GM12864 (cell line): ENCODE measurements at regions not wholly inside any gene's neighbourhood (a gene's known extent, or its start where the extent isn't known, plus 50 kb on each side); places are given as distances from the start of the nearest gene placed in this dataset.

Source experiments
- DNase-seq: peaks from one replicate; pipeline ENCODE4 v3.0.0-alpha.2; 2011; ENCODE audit warnings: low read depth
- H3K4me3 ChIP-seq: 2 replicates; pipeline ENCODE4 v1.5.1; 2011; ENCODE audit warnings: mild to moderate bottlenecking, low read depth, low read length, control low read depth
- CTCF ChIP-seq: IDR thresholded peaks from 2 replicates; pipeline ENCODE4 v1.5.1; 2011; ENCODE audit warnings: low read depth, mild to moderate bottlenecking, moderate library complexity, low read length, control low read depth, inconsistent platforms; ENCODE audit errors: missing control alignments

- H3K4me3 ChIP-seq = no peak overlapping the region
- DNase-seq = no peak
- no peak for TF ChIP-seq CTCF
These were observed 321.5 kb downstream of the MAP2K4 start for GRCh38 chr17:12342161-12342560.

GRCh38 chr17:12342609-12343435, 322.1 kb downstream of the MAP2K4 start:
- no peak overlapping the region for H3K4me3 ChIP-seq
- DNase-seq = peak; percentile 8
- peak; percentile 81 for TF ChIP-seq CTCF

GRCh38 chr17:12348476-12348875, 317.2 kb upstream of the MYOCD start:
- no peak overlapping the region for H3K4me3 ChIP-seq
- TF ChIP-seq CTCF = no peak
- DNase-seq = no peak

- no peak for DNase-seq
- H3K4me3 ChIP-seq = no peak overlapping the region
- TF ChIP-seq CTCF = no peak
These were observed 316.4 kb upstream of the MYOCD start for GRCh38 chr17:12349297-12349696.

GRCh38 chr17:12352127-12352526, 313.6 kb upstream of the MYOCD start:
- no peak overlapping the region for H3K4me3 ChIP-seq
- no peak for DNase-seq
- TF ChIP-seq CTCF = no peak

GRCh38 chr17:12357600-12357999, 308.1 kb upstream of the MYOCD start:
- no peak overlapping the region for H3K4me3 ChIP-seq
- no peak for TF ChIP-seq CTCF
- no peak for DNase-seq

- DNase-seq = no peak
- TF ChIP-seq CTCF = no peak
These were observed 307.2 kb upstream of the MYOCD start for GRCh38 chr17:12358477-12358876.

More at GRCh38 chr17:12358477-12358876, 307.2 kb upstream of the MYOCD start:
- no peak overlapping the region for H3K4me3 ChIP-seq
